GF-D8 (cell line): ENCODE measurements at regions not wholly inside any gene's neighbourhood (a gene's known extent, or its start where the extent isn't known, plus 50 kb on each side); places are given as distances from the start of the nearest gene placed in this dataset.
"Not testable (repeated sequence)": the region's sequence is repeated elsewhere in the genome, so short reads cannot be mapped to it uniquely, and the experiment has no call there.

Experiments used
- DNase-seq: peaks from one replicate; lab custom pipeline; 2025; lab: John Stamatoyannopoulos, UW

- DNase-seq, result no peak
These were observed 299.2 kb upstream of the ZNF608 start for GRCh38 chr5:125045646-125046045.

DNA sequence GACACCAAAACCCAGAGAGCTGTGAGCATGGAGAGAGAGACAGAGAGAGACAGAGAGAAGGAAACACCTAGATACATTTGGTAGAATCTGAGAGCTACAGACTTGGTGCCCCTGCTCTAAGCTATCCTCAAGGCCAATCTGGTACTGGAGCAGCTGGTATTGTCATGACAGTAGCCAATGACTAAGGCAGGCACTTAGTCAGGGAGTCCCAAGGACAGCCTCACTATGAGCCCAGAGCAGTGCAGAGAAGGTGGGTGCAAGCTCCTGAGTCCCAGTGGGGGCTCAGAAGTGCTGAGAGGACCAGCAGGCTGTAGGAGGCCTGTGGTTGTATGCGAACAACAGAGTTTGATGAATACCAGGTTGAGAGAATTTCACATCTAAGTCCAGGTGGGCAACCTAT, 300.4 kb upstream of the ZNF608 start:
- DNase-seq, result no peak

DNA sequence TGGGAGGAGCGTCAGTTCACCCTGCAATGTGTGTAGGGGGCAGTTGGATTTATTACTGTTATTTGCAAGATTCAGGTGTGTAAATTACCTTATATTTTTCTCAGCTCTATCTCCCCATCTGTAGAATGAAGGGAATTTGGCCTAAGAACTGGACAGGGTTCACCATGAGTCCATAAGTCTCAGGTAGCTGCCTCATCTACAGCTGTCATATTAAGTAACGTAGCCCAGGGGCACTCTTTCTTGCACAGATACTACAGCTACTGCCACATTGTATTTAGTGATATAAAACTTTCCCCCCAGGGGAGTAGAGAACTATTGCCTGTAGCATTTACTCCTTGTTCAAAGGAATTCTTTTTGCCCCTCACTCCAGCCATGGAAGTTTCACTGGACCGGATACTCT, 301.4 kb upstream of the ZNF608 start:
- DNase-seq, result no peak

- no peak for DNase-seq
These were observed 303.6 kb upstream of the ZNF608 start for GRCh38 chr5:125049721-125050702.

GRCh38 chr5:125050926-125051325, 304.5 kb upstream of the ZNF608 start:
- no peak for DNase-seq

GRCh38 chr5:125052584-125052983, 306.1 kb upstream of the ZNF608 start:
- no peak for DNase-seq

DNA sequence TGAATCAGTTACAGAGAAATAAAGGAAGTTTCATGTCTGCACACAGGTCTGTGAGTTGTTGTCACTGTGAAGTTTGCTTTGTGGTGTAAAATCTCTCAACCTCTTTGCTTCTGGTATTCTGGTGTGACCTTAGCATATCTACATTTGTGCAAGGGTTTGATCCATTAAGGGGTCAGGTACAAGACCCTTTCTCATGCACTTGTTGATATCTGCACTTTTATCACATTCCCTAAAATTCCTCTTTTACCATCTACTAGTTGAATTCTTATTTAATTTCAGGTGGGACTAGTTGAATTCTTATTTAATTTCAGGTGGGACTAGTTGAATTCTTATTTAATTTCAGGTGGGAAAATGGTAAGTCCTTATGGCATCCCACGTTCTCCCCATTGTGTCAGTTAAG, 306.7 kb upstream of the ZNF608 start:
- DNase-seq, result no peak

DNA sequence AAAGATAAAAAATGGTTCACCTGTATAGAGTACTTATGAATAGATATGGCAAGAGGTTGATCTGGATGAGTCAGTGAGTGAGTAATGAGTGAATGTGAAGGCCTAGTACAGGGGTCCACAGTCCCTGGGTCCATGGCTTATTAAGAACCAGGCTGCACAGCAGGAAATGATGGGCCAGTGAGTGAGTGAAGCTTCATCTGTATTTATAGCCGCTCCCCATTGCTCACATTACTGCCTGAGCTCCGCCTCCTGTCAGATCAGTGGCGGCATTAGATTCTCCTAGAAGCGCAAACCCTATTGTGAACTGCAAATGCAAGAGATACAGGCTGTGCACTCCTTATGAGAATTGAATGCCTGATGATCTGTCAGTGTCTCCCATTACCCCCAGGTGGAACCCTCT, 307.7 kb upstream of the ZNF608 start:
- no peak for DNase-seq

GRCh38 chr5:125056671-125057485, 310.4 kb upstream of the ZNF608 start:
- no peak for DNase-seq

DNA sequence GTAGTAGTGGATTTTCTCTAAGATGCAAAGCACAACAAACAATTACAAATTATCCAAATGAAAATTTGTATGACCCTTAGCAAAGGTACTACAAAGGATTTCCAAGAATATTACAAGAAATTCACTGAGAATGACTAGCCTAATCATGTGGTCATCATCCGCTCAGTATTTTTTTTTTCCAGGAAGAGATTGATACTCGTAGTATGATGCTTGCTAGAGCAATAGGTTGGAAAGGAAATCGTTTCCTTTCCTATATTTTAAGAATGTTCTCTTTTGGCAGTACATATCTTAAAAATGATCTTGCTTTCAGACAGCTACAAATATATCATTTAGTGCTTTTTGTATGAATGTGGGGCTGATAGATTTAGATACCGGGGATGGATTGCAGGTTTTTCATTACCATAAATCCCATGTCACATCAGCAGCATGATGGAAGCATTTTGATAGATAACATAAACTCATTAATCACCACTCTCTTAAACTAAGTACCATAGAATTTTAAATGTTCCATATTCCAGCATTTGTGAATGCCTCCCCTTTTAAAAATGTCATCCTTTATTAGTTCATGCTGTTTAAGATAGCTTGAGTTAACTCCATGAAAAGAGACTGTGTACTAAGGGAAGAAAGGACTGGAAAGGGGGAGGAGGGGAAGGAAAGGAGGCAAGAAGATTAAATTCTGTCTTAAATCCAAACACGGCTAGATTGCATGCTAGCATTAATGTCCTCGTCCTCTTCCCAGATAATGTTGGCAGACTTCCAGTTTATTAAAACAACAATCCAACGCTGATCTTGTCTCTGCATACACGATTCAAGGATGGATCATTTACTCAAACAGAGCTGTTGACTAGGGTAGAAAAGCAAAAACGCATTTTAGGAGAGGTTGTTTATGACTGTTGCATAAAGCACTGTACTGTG, 311.7 kb upstream of the ZNF608 start:
- DNase-seq, result no peak

GRCh38 chr5:125059255-125060002, 313.0 kb upstream of the ZNF608 start:
- DNase-seq, result no peak

DNA sequence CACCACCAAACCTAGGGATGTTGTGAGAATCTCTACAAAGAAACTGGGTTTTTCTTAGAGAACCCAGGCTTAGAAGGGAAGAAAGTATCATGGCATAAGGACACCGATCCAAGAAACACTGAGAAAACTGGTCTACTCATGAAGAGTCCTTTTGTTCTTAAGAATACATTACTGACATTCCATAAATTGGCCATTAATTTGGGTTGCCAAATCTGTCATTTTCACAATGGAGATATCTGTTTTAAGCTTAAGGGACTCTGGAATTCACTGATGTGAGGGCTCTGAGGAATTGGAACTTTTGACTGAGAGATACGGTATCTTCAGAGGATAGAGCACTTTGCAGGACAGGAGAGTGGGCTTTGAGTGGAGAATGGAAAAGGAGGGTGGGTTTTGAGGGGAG, 315.3 kb upstream of the ZNF608 start:
- DNase-seq, result no peak

GRCh38 chr5:125064621-125065438, 318.4 kb upstream of the ZNF608 start:
- no peak for DNase-seq

DNA sequence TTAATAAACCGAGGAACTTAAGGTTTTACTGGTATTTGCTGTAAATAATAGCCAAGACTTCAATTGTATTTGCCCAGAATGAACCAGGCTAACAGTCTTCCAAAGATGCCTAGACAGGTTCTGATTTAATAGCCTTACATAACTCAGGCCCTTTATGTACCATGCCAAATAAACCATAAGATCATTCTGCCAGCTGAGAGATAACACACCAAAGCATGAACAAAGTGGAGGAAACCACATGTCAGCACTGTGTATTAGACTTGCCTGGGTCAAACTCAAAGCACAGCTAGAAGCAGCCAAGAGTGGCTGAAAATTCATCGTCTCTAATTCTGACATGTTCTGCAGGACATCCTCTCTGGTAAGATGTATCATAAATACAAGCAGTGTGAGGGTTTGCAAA, 319.3 kb upstream of the ZNF608 start:
- DNase-seq, result no peak

DNA sequence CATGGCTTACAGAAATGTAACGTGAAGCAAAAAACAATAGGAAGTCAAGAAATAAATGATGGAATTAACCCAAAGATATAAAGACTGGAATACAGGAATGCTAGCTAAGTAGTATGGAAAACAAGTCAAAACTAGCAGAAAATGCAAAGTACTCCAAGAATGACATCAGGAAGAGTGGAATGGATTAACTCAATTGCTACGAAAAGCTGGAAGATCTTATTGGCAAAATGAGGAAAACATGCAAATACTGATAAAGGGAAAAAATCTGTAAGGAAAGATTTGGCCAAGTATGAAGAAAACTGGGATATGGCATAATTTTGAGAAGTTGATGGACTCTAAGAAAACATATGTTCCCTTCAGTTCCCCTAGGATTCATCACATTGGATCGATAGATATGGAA, 324.5 kb upstream of the ZNF608 start:
- DNase-seq, result no peak

DNA sequence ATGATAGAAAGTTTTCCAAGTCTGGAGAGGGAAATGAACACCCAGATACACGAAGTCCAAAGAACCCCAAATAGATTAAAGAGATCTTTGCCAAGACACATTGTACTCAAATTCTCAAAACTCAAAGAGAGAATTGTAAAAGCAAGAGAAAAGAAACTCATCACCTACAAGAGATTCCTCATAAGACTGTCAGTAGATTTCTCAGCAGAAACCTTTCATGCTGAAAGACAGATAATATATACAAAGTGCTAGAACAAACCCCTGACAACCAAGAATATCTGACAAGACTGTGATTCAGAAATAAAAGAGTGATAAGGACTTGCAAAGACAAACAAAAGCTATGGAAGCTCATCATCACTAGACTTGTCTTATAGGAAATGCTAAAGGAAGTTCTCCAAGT, 326.7 kb upstream of the ZNF608 start:
- DNase-seq, result no peak

DNA sequence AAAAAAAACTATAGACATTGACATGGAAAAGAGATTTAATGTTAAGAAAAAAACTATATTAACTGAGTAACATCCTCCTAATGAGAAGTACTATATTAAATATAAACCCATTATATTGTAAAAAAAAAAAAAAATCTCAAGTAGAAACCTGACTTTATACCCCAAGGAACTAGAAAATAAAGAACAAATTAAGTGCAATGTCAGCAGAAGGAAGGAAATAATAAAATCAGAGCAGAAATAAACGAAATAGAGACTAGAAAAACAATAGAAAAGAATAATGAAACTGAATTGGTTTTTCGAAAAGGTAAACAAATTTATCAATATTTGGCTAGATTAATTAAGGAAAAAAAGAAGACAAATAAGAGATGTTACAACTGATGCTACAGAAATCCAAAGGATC, 329.1 kb upstream of the ZNF608 start:
- DNase-seq, result no peak

- DNase-seq, result not testable (repeated sequence)
These were observed 332.6 kb upstream of the ZNF608 start for GRCh38 chr5:125079028-125079427.

- DNase-seq, result no peak
These were observed 334.7 kb upstream of the ZNF608 start for GRCh38 chr5:125081101-125081500.

DNA sequence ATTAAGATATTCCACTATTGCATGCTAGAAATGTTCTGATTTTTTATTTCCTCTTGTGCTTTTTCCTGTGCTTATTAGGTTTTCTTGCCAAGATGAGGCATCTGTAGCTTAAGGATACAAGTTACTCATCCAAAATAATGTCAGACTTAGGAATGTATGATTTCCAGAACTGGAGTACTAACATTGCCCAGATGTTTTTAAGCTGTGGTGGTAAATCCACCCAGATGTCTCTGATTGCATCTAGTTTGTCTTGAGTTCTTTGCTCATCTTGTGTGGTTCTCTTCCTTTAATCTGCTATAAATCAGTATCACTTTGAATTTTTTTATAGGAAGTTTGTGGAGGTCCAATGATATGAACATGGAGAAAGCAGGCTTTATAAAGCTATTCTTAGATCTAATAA, 337.5 kb upstream of the ZNF608 start:
- no peak for DNase-seq
